ENCODE measurements at regions not wholly inside any gene's neighbourhood (a gene's known extent, or its start where the extent isn't known, plus 50 kb on each side); places are given as distances from the start of the nearest gene placed in this dataset.

DNA sequence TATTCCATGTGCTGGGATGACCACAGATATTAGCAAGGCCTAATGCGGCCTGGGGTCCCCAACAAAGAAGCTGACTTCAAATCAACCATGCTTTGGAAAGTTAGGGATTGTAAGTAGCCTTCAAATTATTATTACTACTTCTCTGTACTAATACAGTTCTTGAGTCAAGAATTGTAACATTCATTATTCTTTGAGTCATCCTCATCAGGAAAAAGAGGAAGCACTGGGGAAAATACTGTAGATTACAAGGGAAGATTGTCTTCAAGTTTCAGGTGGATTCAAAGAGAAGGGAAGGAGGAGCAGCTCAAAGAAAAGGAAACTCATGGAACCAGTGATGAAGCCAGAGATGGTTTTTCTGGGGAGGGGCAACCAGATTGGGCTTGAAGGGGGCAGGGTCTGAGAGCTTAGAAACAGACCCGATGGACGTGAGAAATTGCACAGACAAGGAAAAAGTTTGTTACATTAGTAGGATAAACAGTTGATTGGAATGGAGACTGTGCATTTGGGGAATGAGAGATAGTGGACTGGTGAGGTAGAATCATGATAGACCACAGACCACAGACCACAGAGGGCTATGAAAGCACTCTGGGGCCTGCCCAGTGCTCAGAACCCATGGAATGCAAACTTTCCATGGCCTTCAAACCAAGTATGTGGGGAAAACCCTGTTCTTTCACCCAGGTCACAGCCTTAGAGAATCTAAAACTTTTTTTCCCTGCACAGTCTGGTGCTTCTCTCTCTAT, 209.9 kb downstream of the ZNF365 start:
- no peak overlapping the region for H3K4me3 ChIP-seq
- H3K9me3 ChIP-seq (ENCODE audit: control insufficient read depth in 4 of 4, insufficient read depth in 3 of 4, low read length in 3 of 4): peaks cover 0 to 2% (median 0%) of the 10 kb centered on the region in 4 donors
- DNase-seq (no peak), ATAC-seq (ENCODE audit: insufficient read depth, low FRiP score) (no peak)
- no peaks in the 10 kb centered on the region for H3K27me3 ChIP-seq (ENCODE audit: control insufficient read depth in 3 of 3, insufficient read depth in 3 of 3, low read length in 2 of 3)
- no peak overlapping the region for H3K27ac ChIP-seq (ENCODE audit: low read depth in 1 of 2, low read length in 1 of 2)
- H3K36me3 ChIP-seq (ENCODE audit: control insufficient read depth in 4 of 4, insufficient read depth in 4 of 4, low read length in 4 of 4): no peaks in the 10 kb centered on the region
- 94 to 97% methylated on average over 3 of the region's 3 CpGs for WGBS, 2 donors
- H3K9ac ChIP-seq (ENCODE audit: insufficient read depth in 1 of 2, low read length in 2 of 2): no peak overlapping the region
- TF ChIP-seq, protein P1, sequence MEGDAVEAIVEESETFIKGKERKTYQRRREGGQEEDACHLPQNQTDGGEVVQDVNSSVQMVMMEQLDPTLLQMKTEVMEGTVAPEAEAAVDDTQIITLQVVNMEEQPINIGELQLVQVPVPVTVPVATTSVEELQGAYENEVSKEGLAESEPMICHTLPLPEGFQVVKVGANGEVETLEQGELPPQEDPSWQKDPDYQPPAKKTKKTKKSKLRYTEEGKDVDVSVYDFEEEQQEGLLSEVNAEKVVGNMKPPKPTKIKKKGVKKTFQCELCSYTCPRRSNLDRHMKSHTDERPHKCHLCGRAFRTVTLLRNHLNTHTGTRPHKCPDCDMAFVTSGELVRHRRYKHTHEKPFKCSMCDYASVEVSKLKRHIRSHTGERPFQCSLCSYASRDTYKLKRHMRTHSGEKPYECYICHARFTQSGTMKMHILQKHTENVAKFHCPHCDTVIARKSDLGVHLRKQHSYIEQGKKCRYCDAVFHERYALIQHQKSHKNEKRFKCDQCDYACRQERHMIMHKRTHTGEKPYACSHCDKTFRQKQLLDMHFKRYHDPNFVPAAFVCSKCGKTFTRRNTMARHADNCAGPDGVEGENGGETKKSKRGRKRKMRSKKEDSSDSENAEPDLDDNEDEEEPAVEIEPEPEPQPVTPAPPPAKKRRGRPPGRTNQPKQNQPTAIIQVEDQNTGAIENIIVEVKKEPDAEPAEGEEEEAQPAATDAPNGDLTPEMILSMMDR (IDR thresholded peaks at IDR 0.05; ENCODE audit: control extremely low read depth, extremely low read depth): no peak
- peaks cover 0 to 4% (median 0%) of the 10 kb centered on the region in 5 donors for H3K4me1 ChIP-seq (ENCODE audit: control insufficient read depth in 5 of 5, insufficient read depth in 5 of 5, low read length in 5 of 5)

DNA sequence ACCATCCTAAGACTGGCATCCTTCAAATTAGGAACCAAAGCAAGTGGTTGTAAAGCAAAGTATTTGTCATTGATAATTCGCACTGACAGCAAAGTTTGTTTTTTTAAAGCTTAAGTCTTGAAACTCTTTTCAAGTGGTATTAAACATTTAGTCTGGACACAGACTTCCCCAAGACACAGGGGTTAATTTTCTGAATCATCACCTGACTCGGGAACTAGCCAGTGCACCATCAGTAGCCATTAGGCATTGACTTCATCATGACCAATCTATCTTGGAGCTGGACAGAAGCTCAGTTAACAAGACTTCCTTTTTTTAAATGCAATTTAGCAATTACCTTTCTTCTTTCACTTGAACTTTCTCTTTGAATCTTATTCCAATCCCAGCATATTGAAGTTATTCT, 210.6 kb downstream of the ZNF365 start:
- no peak for DNase-seq
- H3K36me3 ChIP-seq (ENCODE audit: control insufficient read depth in 4 of 4, insufficient read depth in 4 of 4, low read length in 4 of 4): no peaks in the 10 kb centered on the region
- no peak overlapping the region for H3K4me3 ChIP-seq
- H3K27ac ChIP-seq (ENCODE audit: low read depth in 1 of 2, low read length in 1 of 2): no peak overlapping the region
- H3K4me1 ChIP-seq (ENCODE audit: control insufficient read depth in 5 of 5, insufficient read depth in 5 of 5, low read length in 5 of 5): peaks cover 0 to 4% (median 0%) of the 10 kb centered on the region in 5 donors
- H3K9me3 ChIP-seq (ENCODE audit: control insufficient read depth in 4 of 4, insufficient read depth in 3 of 4, low read length in 3 of 4): peaks cover 0 to 2% (median 0%) of the 10 kb centered on the region in 4 donors
- H3K27me3 ChIP-seq (ENCODE audit: control insufficient read depth in 3 of 3, insufficient read depth in 3 of 3, low read length in 2 of 3): no peaks in the 10 kb centered on the region
- 83 to 86% methylated on average over 2 of the region's 2 CpGs for WGBS, 2 donors
- ATAC-seq (ENCODE audit: insufficient read depth, low FRiP score): no peak
- TF ChIP-seq, protein P1 (IDR thresholded peaks at IDR 0.05; ENCODE audit: control extremely low read depth, extremely low read depth): no peak
- no peak overlapping the region for H3K9ac ChIP-seq (ENCODE audit: insufficient read depth in 1 of 2, low read length in 2 of 2)

DNA sequence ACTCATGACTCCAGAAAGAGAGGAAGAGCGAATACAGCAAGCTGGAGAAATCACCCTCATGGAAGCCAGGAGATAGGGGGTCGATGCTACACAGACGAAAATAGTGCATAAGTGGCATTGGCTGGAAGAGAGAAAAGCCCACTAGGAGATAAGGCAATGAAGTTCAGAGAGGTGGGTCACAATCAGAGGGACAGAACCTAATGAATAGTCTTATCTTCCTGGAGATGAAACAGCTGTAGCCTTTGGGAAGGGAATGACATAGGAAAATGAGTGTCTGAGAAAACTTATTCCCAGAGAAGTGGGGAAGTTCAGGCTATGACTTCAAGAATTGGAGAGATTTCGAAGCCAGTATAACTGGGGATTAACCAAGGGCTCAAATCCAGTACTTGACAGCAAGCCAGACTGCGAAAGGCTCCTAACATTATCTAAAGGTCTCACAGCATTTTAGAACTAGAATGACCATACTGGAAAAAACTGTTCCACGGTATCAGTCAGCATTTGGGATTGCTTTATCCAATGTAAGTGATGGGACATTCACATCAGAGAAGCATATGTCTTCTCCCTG, 211.1 kb downstream of the ZNF365 start:
- WGBS, 2 donors: 75 to 78% methylated on average over 6 of the region's 6 CpGs
- TF ChIP-seq, protein P1 (IDR thresholded peaks at IDR 0.05; ENCODE audit: control extremely low read depth, extremely low read depth): no peak
- Histone ChIP-seq H3K27ac (ENCODE audit: low read depth in 1 of 2, low read length in 1 of 2) (no peak overlapping the region), H3K4me3 (no peak overlapping the region), H3K9me3 (ENCODE audit: control insufficient read depth in 4 of 4, insufficient read depth in 3 of 4, low read length in 3 of 4) (peaks cover 0 to 2% (median 0%) of the 10 kb centered on the region in 4 donors), H3K4me1 (ENCODE audit: control insufficient read depth in 5 of 5, insufficient read depth in 5 of 5, low read length in 5 of 5) (peaks cover 0 to 4% (median 0%) of the 10 kb centered on the region in 5 donors), H3K9ac (ENCODE audit: insufficient read depth in 1 of 2, low read length in 2 of 2) (no peak overlapping the region), H3K27me3 (ENCODE audit: control insufficient read depth in 3 of 3, insufficient read depth in 3 of 3, low read length in 2 of 3) (no peaks in the 10 kb centered on the region), H3K36me3 (ENCODE audit: control insufficient read depth in 4 of 4, insufficient read depth in 4 of 4, low read length in 4 of 4) (no peaks in the 10 kb centered on the region)
- no peak for ATAC-seq (ENCODE audit: insufficient read depth, low FRiP score)
- DNase-seq: no peak
